CD4-positive, alpha-beta T cell treated with Interleukin-1 beta for 1 hour (primary cell): ENCODE measurements at regions not wholly inside any gene's neighbourhood (a gene's known extent, or its start where the extent isn't known, plus 50 kb on each side); places are given as distances from the start of the nearest gene placed in this dataset.

Experiments
- DNase-seq, 2 donors: peaks; one replicate each; pipeline ENCODE4 v3.0.0-alpha.2; 2020 to 2022

DNA sequence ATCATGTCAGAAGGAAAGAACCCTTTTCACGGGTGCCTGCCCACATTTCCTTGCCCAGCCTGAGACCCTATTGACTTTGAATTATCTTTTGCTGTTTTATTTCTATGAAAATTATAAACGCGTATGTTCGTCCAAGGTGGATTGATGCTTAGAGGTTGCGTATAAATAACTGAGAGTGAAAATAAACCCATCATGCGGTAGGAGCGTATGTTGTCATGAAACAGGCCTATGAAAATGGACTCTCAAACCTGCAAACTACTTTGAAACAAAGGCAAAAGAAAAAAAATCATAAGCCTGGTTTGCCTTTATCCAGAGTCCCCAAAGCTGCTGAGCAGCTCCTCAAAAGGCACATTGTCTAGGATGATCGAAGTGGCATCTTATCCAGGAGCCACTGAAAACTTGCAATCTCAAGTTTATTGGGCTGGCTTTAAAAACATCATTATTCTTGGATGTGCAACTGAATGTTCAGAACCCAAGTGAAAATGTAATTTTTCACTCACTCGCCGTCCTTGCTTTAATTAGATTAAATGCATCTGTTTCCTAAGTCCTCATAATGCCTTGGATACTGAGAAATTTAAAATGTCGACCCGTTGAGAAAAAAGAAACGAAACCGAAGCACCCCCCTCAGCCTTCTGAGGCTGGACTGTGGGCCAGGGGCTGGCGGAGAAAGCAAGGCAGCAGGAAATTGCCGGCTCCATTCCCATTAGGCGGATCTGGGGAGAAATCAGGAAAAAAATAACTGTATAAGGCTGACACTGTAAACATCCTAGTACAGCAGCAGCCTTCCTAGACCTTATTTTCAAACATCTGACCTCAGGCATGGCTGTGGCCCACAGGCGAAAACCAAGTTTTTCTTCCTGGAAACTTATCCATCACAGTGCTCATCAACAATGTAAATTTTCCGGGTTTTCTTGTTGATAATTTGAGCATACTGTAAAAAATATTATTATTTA, 82.9 kb upstream of the PPARA start:
- DNase-seq = no peak

DNA sequence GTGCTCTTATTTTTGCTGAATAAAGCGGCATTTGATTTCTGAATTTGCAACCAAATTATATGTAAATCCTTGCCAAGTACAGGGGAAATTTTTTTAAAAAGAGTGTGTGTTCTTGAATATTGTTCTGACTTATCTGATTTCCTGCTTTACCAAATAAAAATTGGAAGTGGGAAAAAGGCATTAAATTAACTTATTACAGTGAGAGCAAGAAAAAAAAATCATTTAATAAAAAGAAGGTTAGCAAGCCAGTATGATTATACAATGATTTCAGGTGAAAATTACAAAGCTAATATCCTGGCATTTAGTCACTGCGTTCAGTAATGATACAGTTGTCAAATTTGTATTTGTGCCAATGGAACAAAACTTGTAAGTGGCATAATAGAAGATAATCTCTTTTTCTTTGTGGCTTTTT, 82.1 kb upstream of the PPARA start:
- DNase-seq = no peak

DNA sequence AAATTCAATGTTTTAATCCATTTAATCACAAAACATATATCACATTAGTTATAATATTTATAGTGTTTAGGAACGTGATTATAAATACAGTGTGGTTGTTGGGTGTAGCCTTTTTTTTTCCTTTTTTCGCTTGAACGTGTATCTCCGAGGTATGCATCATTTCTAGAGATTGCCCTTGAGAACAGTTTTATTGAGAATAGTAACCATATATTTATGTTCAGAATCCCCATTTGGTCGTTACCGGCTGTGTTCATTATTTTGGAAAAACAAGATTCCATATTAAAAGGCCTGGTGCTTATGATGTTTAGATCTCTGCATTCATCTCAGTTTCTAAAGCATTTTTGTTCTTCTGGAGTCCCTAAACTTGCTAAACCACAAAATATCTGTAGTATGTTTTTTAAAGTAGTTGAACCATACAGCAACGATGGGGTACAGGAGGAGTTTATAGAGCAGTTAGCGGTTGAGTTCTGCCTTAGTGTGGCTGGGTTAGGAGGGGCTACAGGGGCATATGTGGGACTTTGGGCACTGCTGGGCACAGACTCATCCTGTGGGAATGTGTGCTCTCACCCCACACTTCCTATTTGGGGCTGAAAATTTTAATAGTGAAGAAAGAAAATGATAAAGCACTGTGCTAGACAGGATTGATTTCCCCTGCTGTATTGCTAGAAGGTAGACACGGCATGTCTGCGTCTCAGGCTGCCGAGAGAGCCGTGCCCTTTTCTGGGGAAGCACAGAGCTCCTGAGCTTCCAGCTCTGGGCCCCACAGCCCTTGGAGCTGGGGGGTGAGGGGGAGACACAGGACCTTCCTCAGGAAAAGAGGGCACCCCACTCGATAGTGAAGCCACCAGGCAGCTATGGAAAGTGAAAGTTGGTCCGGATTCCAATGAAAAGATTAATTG, 81.5 kb upstream of the PPARA start:
- no peak for DNase-seq

DNA sequence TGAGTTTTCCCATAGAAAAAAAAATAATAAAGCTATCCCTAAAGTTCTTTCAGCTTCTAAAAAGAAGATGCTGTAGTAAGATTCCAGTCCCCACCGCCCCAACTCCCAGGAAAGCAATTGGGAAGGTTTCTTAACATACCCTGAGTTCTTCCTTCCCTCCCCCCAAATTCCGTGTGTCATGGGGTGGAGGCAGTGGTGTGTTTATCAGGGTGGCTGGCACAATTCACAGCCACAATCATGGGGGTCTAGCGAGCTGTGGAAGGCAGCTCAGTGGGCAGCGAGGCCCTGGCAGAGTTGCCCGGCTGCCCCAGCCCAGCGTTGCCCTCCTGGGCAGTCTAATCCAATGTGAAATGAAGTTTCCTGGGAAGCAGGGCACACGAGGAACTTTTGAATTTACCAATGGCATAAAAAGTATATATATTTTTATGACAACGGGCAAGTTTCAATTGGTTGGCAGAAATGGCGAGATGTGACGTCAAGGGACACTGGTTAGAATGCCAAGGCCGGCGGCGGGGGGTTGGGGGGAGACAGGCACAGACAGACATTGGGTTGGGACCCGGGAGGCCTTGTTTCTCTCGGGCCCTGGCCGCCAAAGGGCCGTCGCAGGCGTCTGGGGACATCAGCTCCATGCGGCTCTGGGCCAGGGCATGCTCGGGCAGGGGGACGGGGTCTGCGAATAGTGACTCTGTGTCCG, 80.7 kb upstream of the PPARA start:
- DNase-seq = peak; percentile 59 to 66

DNA sequence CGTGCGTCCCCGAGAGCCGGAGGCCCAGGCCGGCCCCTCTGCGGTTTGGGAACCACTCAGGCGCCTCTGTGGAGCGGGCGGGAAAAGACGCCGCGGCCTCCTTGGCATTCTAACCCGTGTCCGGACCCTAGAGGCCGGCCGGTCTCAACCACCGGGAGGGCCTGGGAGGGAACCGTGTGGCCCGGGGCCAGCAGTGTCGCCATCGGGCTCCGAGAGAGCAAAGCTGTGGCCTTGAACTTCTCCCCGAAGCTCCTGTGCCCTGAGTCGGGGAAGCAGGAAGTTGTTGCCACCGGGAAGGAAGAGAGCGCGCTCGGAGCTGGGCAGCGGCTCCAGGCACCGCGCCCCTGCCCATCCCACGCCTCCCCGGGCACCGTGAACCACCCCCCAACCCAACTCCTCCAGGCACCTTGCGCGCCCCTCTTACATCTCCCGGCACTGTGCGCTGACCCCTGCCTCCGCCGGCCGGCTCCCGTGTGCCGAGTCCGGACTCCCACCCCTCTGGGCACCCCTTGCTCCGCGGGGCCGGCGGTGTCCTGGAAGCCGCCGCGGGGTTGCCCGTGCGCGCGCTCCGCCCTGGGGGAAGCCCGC, 80.0 kb upstream of the PPARA start:
- DNase-seq = peak in 1 of 2 donors; percentile 29

DNA sequence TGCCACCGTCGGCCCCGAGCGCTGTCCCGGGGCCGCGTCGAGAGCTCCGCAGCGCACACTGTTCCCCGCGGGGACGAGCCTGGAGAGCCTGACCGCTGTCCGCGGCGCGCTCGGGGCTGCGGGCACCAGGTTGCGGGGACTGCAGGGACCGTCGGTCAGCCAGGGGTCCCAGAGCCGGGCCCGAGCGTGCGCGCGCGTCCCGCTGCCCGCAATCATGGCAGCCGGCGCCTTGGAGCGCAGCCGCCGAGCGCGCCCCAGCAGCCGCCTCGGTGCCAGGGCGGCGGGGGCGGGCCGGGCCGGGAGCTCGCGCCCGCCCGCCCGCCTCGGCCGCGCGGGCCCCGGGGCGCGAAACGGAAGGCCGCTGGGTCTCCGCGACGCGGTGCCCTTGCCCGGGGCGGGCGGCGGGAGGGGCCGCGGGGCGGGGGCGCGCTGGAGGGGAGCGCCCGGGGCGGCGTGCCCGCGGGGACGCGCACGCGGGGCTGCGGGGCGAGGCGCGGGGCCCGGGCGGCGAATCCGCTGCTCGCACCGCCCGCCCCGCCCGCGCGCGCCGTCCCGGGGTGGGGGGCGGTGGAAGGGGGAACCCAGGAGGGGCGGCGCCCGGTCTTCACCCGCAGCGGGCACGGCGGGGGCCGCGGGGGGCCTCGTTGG, 79.4 kb upstream of the PPARA start:
- DNase-seq = peak; percentile 29 to 57

DNA sequence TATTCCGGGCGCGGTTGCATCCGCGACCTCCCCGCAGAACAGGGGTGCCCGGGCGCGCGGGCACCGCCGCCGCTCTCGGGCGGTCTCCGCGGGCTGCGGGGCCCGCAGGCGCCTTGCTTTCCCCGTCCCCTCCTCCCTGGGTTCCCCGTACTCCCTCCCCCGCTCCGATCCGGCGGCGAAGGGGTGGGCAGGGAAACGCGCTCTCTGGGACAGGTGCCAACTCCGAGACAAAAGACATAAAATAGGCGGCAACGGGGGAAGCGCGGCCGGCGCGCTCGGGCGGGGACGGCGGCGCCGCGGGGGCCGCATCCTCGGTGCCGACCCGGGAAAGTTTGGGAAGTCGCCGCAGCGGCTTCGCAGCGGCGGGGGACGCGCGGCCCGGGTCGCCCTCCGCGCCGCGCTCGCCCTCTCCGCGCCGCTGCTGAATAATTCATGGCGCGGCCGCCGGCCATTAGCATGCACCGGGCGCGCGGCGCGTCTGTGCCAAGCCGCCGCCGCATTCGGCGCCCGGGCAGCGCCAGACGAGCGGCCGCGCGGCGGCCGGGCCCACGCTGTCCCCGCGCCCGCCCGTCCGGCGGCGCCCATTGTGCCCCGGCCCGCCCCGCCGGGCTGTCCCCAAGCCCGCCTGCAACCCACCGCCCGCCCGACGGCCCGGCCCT, 78.7 kb upstream of the PPARA start:
- DNase-seq = peak; percentile 42 to 57

DNA sequence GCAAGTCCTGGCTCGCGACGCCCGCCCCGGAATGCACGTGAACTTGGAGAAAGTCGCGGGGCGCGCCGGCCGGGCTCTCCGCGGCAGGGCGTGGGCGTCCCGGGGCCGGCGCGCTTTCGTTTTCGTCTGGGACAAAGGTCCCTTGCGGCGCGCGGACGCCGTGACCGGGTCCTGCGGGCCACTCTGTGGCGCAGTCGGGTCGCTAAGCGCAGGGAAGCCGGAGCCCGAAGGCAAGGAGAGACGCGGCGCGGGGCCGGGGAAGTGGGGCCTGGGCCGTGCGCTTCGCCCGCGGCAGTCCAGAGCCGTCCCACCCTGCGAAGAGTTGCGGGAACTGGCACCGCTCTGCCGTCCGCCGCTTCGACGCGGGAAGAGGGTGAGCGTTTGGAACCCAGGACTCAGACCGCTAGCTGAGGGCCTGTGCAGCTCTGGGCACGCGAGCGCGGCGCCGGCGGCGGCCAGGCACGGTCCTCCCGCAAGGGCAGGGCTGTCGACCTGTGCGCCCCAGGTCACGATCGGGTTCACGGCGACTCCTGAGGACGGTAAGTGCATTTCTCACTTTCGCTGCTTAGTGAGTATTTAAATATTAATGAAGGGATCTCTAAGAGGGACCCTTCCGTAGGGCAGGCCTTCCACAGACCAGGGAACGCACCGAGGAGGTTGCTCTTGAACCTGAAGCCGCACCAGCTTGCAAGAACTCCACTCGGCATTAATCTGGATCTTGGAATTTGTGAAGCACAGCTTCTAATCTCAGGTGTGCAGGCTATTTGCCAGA, 78.0 kb upstream of the PPARA start:
- DNase-seq = peak; percentile 29 to 31

DNA sequence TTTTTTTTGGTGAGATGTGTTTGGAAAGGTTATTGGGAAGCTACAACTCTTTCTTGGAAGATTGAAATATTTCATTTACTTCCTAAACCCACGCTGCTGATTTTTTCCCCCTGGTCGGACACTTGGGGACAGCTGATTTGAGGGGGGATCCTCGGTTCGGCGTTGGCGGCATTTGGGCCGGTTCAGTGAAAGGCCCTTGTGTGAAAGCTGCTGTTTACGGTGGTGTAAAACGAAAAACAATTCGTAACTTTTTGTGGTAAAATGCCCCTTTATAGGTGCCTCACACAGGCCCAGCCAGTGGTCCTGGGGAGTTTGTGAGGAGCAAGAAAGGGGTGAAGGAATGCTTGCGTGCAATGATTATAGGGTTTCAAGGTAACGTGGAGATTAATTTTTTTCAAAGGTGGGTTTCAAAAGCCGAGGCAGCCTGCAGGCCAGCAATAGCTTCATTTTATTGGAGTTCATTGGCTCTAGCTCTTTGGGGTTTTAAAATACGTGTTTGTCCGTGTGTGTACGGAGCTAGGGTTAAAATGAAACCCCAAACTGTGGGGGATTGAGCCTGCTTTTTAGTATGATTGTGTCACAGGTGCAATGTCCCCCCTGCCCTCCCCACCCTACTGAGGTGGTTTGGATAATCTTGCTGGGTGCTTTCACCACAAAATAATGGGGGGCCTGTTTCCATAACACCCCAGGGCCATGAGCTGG, 77.2 kb upstream of the PPARA start:
- no peak for DNase-seq

DNA sequence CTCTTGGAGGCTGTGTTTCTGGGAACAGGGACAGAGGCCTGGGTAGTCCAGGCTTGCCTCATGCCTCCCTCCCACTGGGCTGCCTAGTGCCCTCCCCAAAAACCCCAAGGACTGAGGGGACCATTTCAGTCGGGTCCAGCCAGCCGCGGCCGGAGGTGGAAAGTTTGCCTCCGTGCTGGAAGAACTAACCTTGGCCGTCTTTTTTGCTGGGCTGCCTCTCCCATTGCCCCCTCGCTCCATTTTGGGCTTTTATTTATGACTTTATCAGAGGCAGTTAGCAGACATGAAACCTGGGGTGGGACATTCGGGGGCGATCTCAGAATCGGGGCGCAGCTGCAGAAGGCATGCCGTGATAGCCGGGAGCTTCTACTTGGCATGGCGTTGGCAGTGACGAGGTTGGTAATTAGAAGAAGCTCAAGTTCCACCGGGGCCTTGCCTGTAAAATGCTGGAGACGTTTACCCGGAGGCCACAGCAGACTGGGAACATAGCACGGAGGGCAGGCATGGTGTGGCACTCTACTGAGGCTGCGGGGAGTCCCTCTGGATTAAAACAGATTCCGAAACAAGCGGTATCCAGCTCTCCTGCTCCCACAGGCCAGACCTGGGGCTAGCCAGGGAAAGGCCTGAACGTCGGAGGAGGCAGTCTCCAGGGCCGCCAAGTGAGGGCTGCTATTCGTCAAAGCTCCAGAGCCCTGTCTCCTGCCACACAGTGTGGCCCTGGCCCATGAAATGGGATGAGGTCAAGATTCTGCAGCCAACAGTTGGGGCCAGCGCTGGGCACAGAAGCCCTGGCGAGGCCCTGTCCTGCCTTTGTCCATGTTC, 76.4 kb upstream of the PPARA start:
- DNase-seq = no peak

DNA sequence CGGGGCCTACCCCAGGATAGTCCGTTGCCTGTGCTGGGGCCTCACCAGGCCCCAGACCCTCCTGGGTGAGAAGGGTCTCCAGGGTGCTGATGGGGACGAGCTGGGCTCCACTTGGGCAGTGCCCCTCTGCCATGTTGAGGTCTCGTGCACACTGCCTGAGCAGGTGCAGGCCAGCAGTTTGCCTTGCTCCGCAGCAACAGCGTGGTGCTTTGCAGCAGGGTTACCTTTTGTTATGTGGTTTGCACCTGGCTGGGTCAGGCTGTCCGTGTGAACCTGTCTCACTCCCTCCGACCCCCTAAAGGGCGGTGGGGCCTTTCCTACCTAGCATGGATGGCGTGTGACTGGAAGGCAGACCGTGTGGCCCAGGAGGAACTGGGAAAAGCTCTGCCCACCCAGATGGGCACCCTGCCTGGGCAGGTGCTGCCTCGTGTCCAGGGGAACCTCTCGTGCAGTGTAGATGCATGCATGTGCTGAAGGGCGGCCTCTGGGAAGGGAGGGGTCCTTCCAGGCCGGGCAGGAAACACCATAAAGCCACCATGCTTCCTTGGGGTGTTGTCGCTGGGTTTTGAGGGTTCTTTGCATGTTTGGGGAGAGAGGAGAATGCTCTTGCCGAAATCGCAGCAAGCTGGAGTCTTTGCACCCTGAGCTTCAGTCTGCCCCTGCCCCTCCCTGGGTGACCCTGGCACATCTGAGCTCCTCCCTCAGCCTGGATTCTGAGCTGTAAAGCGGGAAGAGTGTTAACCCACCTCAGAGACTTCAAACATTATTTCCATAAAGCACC, 75.4 kb upstream of the PPARA start:
- no peak for DNase-seq

DNA sequence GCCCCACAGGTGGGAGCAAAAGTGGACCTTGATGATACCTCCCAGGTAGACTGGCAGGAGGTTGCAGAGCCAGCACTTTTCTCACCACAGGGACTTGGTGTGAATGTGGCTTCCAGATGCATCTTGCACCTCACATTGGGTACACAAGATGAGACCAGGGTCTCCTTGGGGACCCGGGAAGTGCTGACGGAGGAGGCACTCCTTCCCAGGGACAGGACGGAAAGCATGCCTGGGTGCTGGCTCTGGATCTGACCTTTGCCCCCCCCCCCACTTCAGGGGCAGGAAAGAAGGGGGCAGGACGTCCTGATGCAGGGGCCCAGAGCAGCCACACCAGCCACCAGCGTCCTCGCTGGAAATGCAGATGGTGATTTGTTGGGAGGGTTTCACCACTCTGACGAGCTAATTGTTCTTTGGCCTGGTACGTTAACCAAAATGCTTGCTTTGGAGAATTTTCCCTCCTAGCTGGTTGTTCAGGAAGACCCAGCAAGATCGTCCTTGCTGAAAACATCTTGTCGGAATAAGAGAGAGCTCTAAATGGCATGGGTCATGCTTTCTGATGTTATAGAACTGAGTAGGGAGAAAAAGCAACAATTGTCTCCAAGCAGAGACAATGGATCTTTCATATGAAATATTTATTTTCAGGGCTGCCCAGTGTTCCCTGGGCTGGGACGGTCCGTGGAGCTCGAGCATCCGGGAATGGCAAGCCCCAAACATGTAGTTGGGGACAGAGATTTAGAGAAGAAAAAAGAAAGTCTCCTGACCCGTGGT, 74.4 kb upstream of the PPARA start:
- DNase-seq = no peak

DNA sequence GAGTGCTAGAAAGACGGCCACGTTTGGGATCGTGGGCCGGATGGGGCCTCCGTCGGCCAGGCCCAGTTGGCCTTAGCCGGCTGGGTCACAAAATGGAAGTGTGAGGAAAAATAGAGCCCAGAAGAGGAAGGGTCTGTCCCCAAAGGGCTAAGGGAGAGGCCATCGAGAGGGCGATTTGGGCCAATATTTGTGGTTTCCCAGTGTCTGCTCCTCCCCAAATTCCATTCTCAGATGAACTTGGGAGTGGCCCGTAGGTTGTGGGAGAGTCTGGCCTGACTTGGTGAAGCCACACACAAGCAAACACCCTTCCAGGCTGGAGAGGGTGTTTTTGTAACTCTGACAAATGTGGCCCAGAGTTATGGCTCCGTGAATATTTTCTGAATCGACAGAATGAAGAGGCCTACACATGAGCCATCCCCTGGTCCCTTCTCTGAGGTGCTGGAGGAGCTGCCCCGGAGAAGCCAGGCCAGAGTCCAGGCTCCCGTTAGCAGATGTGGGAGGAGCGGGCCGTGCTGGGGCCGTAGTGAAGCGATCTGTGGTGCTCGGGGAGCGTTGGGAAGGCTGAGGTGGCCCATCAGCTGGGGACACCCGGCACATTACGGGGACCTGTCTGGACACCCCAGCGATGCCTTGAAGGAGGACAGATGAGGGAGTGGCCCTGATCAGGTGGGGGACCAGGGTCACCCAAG, 73.5 kb upstream of the PPARA start:
- no peak for DNase-seq

DNA sequence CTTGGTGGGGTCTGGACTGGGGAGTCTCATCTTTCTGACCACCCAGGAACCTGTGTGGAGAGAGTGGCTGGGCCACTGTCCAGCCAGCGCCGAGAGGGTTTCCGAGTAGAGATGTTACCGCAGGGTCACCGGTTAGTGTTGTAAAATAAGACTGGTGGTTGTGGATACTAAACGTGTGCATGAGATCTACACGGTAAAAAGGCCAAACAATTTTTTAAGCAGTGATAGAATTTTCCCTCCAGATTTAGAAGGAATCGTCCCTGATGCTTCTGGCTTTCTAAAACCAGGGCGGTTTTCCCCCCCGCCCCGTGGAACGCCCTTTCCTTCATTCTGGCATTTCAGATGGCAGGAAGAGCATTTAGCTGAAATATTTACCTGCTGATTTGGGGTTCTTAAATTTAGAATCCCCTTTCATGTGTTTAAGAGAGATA, 72.6 kb upstream of the PPARA start:
- DNase-seq = no peak

DNA sequence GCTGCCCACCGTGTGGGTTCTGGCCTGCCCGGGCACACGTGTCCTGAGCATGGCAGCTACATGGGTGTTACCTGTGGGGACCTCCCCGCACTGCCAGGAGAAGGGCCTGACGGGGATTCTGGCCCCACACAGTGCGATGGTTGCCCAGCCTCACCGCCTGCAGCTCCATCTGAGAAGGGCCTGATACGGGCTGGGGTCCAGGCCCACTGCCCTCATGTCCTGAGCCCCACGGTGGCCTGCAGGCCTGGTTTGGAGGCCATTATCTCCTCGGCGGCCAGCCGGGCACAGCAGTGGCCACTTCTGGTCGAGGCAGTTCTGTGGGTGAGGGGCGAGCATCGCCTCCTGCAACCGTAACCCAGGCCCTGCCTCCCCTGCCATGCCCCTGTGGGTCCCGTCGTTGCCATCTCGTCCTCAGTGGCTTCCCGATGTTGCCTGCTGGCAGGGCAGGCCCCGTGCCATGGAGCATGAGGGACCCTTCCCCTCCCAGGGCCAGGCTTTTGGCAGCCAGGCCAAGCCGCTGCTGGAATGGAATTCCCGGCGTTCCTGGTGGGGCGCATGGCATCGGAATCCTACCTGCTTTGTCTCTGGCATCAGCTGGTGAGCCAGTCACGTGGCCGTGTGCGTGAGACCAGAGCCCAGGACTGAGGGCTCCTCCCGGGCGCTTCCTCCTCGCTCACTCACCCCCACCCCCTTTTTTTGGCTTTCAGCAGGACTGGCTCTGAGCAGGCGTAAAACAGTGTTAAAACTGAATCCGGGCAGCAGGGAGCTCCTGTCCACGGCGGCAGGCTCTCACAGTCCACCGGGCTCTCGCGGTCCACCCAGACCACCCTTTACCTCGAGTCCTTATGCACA, 71.9 kb upstream of the PPARA start:
- no peak for DNase-seq
